ENCODE measurements at regions not wholly inside any gene's neighbourhood (a gene's known extent, or its start where the extent isn't known, plus 50 kb on each side); places are given as distances from the start of the nearest gene placed in this dataset.

GRCh38 chr7:54672519-54672918 lies 86.5 kb downstream of the SEC61G start:
- TF ChIP-seq CTCF (IDR thresholded peaks at IDR 0.05 in 8 of 11, conservative IDR thresholded peaks at IDR 0.05 in 3 of 11) = no peak
- TF ChIP-seq POLR2A (IDR thresholded peaks at IDR 0.05) = no peak

Data from spleen (tissue), 7 donors.